Transverse colon (tissue), 4 donors: ENCODE measurements at regions not wholly inside any gene's neighbourhood (a gene's known extent, or its start where the extent isn't known, plus 50 kb on each side); places are given as distances from the start of the nearest gene placed in this dataset.

Experiments used
- DNase-seq: peaks from one replicate; pipeline ENCODE4 v3.0.0-alpha.2; 2019
- H3K27ac ChIP-seq, 4 donors: fragments of 200-600 bp; sonication (generic); 2 replicates each; pipeline ENCODE4 v1.5.1; 2016 to 2018; ENCODE audit warnings: inconsistent platforms in 4 of 4
- H3K27me3 ChIP-seq: fragments of 200-600 bp; sonication (generic); 2 replicates; pipeline ENCODE4 v1.5.1; 2017; ENCODE audit warnings: inconsistent platforms
- H3K36me3 ChIP-seq, 4 donors: fragments of 200-600 bp; sonication (generic); 2 replicates each; pipeline ENCODE4 v1.5.1; 2017 to 2019; ENCODE audit warnings: inconsistent platforms in 4 of 4
- H3K4me1 ChIP-seq, 4 donors: fragments of 200-600 bp; sonication (generic); 2 replicates each; pipeline ENCODE4 v1.5.1; 2017 to 2020; ENCODE audit warnings: inconsistent platforms in 4 of 4
- H3K4me3 ChIP-seq, 4 donors: fragments of 200-600 bp; sonication (generic); 1 replicate in 1 of 4; 2 replicates in 3 of 4; pipeline versions ENCODE4 v1.5.1 to v1.6.1; 2017 to 2019; ENCODE audit warnings: inconsistent platforms in 4 of 4
- H3K9me3 ChIP-seq, 2 donors: fragments of 200-600 bp; sonication (generic); 2 replicates each; pipeline ENCODE4 v1.5.1; 2017 to 2019; ENCODE audit warnings: inconsistent platforms in 2 of 2
- EP300 ChIP-seq: sonication (generic); formaldehyde crosslinking; IDR thresholded peaks from one replicate; pipeline ENCODE4 v1.6.1; 2017; ENCODE audit warnings: antibody characterized with exemption, low read depth
- POLR2A ChIP-seq: fragments of 450-650 bp; IDR thresholded peaks from one replicate; pipeline ENCODE4 v1.6.1; 2016; ENCODE audit warnings: antibody characterized with exemption, mild to moderate bottlenecking, moderate library complexity
- POLR2AphosphoS5 ChIP-seq, 3 donors: sonication (generic); formaldehyde crosslinking; IDR thresholded peaks; one replicate each; pipeline ENCODE4 v1.6.1; 2016; ENCODE audit warnings: antibody characterized with exemption in 3 of 3
- WGBS, 2 donors: methylation state at CpG; one replicate each; pipeline ENCODE4 v1.1.5; 2018; ENCODE audit warnings: low coverage in 1 of 2; 5-methylcytosine and 5-hydroxymethylcytosine counted together
- in situ Hi-C, 4 donors: fragments of 200-750 bp; cut with MboI; loops; one replicate each; pipeline versions ENCODE4 v1.15.0 to v1.15.1; 2017; ENCODE audit warnings: low sequenced_read_pairs in 3 of 4, low pct_ligation_motif_present in 1 of 4, low pct_unique_long_range_greater_than_20kb in 1 of 4
- intact Hi-C: fragments of 100-400 bp; cut with DNase I; formaldehyde crosslinking; loops from one replicate; pipeline ENCODE4 v1.15.1; 2023; ENCODE audit warnings: low total_unique reads
- TF ChIP-seq, protein P1 (sequence below), 5 experiments: fragments of 200-600 bp in 3 of 5; fragments of 450-650 bp in 2 of 5; sonication (generic) in 3 of 5; IDR thresholded peaks; 1 replicate in 2 of 5; 2 replicates in 3 of 5; pipeline ENCODE4 v1.5.1; 2016 to 2017; ENCODE audit warnings: antibody characterized with exemption in 5 of 5, inconsistent platforms in 3 of 5, mild to moderate bottlenecking in 2 of 5, moderate library complexity in 1 of 5

DNA sequence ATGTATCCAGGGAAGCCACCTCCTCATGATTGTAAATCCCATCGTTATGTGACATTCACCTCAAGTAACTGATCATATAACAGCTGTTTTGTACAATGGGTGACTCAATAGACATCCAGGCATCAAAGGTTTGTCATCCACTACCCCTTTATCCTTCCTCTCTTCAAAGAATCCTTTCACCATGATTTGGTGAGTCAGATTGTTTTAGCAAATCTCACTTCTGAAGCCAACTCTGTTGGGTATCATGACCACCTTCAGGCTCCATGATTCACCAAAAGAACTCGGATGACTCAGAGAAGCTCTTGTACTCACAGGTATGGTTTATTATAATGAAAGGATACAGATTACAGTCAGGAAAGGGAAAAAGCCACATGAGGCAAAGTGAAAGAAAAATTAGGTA is 132.1 kb downstream of the PWWP3B start:
- no peaks in the 10 kb centered on the region for H3K9me3 ChIP-seq
- DNase-seq = no peak
- no peaks in the 10 kb centered on the region for H3K36me3 ChIP-seq
- H3K27ac ChIP-seq = no peak overlapping the region
- no peak for TF ChIP-seq EP300
- H3K4me1 ChIP-seq = no peaks in the 10 kb centered on the region
- in situ Hi-C loops = no loop called here
- 43 to 61% methylated on average over 1 to 2 of the region's 2 CpGs for WGBS, 2 donors
- no peak overlapping the region for H3K4me3 ChIP-seq
- H3K27me3 ChIP-seq = no peaks in the 10 kb centered on the region
- intact Hi-C loops = no loop called here

DNA sequence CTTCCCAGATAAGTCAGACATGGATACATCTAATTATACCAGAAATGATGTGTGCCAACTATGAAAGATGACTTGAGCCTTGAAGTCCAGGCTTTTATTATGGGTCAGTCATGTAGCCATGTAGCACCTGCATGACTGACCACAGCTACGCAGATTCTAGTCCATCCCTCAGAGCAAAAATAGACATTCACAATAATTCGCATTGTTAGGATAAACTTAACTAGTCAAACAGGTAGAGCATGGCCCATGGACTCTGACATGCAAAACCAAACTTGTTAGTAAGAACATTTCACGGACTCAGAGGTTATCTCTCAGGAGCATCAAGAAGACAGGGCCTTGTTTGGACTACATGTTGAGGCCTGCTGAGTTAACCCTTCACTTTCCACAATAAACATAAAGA is 132.6 kb downstream of the PWWP3B start:
- H3K27me3 ChIP-seq = no peaks in the 10 kb centered on the region
- DNase-seq = no peak
- H3K4me1 ChIP-seq = no peaks in the 10 kb centered on the region
- TF ChIP-seq EP300 (no peak), POLR2A (no peak), POLR2AphosphoS5 (IDR thresholded peaks at IDR 0.05) (no peak)
- TF ChIP-seq, protein P1, sequence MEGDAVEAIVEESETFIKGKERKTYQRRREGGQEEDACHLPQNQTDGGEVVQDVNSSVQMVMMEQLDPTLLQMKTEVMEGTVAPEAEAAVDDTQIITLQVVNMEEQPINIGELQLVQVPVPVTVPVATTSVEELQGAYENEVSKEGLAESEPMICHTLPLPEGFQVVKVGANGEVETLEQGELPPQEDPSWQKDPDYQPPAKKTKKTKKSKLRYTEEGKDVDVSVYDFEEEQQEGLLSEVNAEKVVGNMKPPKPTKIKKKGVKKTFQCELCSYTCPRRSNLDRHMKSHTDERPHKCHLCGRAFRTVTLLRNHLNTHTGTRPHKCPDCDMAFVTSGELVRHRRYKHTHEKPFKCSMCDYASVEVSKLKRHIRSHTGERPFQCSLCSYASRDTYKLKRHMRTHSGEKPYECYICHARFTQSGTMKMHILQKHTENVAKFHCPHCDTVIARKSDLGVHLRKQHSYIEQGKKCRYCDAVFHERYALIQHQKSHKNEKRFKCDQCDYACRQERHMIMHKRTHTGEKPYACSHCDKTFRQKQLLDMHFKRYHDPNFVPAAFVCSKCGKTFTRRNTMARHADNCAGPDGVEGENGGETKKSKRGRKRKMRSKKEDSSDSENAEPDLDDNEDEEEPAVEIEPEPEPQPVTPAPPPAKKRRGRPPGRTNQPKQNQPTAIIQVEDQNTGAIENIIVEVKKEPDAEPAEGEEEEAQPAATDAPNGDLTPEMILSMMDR (IDR thresholded peaks at IDR 0.05) = no peak
- no peaks in the 10 kb centered on the region for H3K36me3 ChIP-seq
- intact Hi-C loops (no loop called here), in situ Hi-C loops (no loop called here)
- H3K9me3 ChIP-seq = no peaks in the 10 kb centered on the region
- no peak overlapping the region for H3K4me3 ChIP-seq
- WGBS, 2 donors = 40 to 66% methylated on average over 1 to 3 of the region's 3 CpGs
- no peak overlapping the region for H3K27ac ChIP-seq

DNA sequence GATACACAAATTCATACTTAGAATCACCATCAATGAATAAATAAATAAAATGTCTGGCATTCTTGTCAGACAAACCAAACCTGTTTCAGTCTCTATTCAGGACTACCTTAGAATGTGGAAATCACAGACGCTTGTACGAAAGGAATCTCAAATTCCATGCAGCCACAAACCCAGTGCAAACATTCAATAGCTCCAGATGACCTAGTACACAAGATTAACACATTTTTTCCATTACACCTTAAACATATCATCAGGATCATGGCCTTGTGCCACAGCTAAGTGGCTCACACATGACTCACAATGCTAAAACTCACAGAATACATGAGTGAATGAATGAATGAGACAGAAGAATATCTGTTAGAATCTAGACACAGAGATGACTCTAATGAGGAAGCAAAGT is 134.2 kb downstream of the PWWP3B start:
- DNase-seq = no peak
- intact Hi-C loops (no loop called here), in situ Hi-C loops (no loop called here)
- WGBS, 2 donors = 70% methylated on average over 2 of the region's 2 CpGs; no CpG with 5 or more reads in 1 of the 2 donors
- H3K27me3 ChIP-seq = no peaks in the 10 kb centered on the region
- H3K27ac ChIP-seq = no peak overlapping the region
- H3K4me3 ChIP-seq = no peak overlapping the region
- H3K9me3 ChIP-seq = no peaks in the 10 kb centered on the region
- no peaks in the 10 kb centered on the region for H3K36me3 ChIP-seq
- TF ChIP-seq POLR2AphosphoS5 (IDR thresholded peaks at IDR 0.05) (no peak), EP300 (no peak), POLR2A (no peak)
- TF ChIP-seq, protein P1 (IDR thresholded peaks at IDR 0.05) = no peak
- H3K4me1 ChIP-seq = no peaks in the 10 kb centered on the region

DNA sequence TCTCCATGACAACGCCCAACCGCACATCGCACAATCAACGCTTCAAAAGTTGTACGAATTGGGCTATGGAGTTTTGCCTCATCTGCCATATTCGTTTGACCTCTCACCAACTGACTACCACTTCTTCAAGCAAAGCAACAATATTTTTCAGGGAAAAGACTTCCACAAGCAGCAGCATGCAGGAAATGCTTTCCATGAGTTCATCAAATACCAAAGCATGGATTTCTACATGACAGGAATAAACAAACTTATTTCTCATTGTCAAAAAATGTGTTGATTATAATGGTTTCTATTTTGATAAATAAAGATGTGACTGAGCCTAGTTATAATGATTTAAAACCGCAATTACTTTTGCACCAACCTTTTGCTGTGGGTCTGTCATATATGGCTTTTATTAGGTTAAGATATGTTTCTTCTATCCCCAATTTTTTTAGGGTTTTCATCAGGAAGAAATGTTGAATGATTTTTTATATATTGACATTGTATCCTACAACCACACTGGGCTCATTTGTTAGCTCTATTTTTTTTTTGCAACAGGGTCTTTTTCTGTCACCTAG is 138.4 kb downstream of the PWWP3B start:
- Histone ChIP-seq H3K36me3 (no peaks in the 10 kb centered on the region), H3K27ac (no peak overlapping the region), H3K27me3 (no peaks in the 10 kb centered on the region), H3K4me3 (no peak overlapping the region), H3K9me3 (no peaks in the 10 kb centered on the region), H3K4me1 (no peaks in the 10 kb centered on the region)
- no peak for DNase-seq
- WGBS, 2 donors = 40 to 90% methylated on average over 1 to 7 of the region's 7 CpGs
- TF ChIP-seq, protein P1 (IDR thresholded peaks at IDR 0.05) = no peak
- TF ChIP-seq POLR2AphosphoS5 (IDR thresholded peaks at IDR 0.05) = no peak
- no peak for TF ChIP-seq POLR2A
- TF ChIP-seq EP300 = no peak
- intact Hi-C loops (no loop called here), in situ Hi-C loops (no loop called here)

DNA sequence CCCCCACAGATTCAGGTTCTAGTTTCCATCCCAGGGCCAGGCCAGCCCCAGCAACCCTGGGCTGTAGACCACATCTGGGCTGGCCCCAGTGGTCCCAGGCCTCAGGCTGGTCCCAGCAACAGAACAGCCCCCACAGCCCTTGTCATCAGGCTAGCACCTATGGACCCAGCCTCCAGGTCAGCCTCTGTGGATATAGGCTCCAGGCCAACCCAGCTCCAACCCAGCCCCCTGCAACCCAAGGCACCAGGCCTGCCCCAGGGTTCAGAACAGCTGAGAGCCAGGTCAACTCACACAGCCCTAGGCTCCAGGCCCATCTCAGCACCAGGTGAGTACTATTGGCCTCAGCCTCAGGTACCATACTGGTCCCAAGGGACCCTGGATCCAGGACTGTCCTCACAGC is 155.3 kb downstream of the PWWP3B start:
- H3K27ac ChIP-seq = no peak overlapping the region
- intact Hi-C loops = no loop called here
- no peak overlapping the region for H3K4me3 ChIP-seq
- no peaks in the 10 kb centered on the region for H3K27me3 ChIP-seq
- TF ChIP-seq EP300 (no peak), POLR2AphosphoS5 (IDR thresholded peaks at IDR 0.05) (no peak), POLR2A (no peak)
- TF ChIP-seq, protein P1 (IDR thresholded peaks at IDR 0.05) = no peak
- H3K4me1 ChIP-seq = no peaks in the 10 kb centered on the region
- H3K36me3 ChIP-seq = no peaks in the 10 kb centered on the region
- no peak for DNase-seq
- no peaks in the 10 kb centered on the region for H3K9me3 ChIP-seq
- in situ Hi-C loops = no loop called here
